Upper lobe of left lung (tissue), 4 donors: ENCODE measurements at regions not wholly inside any gene's neighbourhood (a gene's known extent, or its start where the extent isn't known, plus 50 kb on each side); places are given as distances from the start of the nearest gene placed in this dataset.

Source experiments
- CTCF ChIP-seq, 6 experiments: fragments of 450-650 bp in 4 of 6; fragments of 200-600 bp in 2 of 6; sonication (generic) in 2 of 6; IDR thresholded peaks; one replicate each; pipeline ENCODE4 v1.5.1; 2016 to 2019; ENCODE audit warnings: antibody characterized with exemption in 6 of 6
- POLR2A ChIP-seq, 4 donors: fragments of 450-650 bp; IDR thresholded peaks; one replicate each; pipeline ENCODE4 v1.5.1; 2016 to 2017; ENCODE audit warnings: antibody characterized with exemption in 4 of 4, mild to moderate bottlenecking in 2 of 4

DNA sequence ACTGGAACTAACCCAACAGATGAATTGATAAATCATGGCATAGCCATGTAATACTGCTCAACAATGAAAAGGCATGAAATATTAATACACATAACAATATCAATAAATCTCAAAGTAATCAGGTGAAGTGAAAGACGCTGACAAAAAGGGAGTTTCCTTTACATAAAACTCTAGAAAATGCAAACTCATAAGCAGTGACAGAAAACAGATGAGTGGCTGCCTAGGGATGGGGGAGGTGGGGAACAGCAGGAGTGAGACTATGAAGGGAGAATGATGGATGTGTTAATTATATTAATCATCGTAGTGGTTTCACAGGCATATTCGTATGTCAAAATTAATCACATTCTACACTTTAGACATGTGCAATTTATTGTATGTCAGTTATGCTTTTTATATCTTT, 59.8 kb upstream of the SHC3 start:
- TF ChIP-seq POLR2A (IDR thresholded peaks at IDR 0.05) (no peak), CTCF (IDR thresholded peaks at IDR 0.05) (no peak)
